Upper lobe of left lung (tissue), 4 donors: ENCODE measurements at regions not wholly inside any gene's neighbourhood (a gene's known extent, or its start where the extent isn't known, plus 50 kb on each side); places are given as distances from the start of the nearest gene placed in this dataset.

Source experiments
- EP300 ChIP-seq, 4 donors: sonication (generic); formaldehyde crosslinking; IDR thresholded peaks; one replicate each; pipeline ENCODE4 v1.5.1; 2017; ENCODE audit warnings: antibody characterized with exemption in 4 of 4, control low read depth in 2 of 4
- POLR2A ChIP-seq, 4 donors: fragments of 450-650 bp; IDR thresholded peaks; one replicate each; pipeline ENCODE4 v1.5.1; 2016 to 2017; ENCODE audit warnings: antibody characterized with exemption in 4 of 4, mild to moderate bottlenecking in 2 of 4
- TF ChIP-seq, protein P1 (sequence below), 6 experiments: fragments of 450-650 bp in 4 of 6; fragments of 200-600 bp in 2 of 6; sonication (generic) in 2 of 6; IDR thresholded peaks; one replicate each; pipeline ENCODE4 v1.5.1; 2016 to 2019; ENCODE audit warnings: antibody characterized with exemption in 6 of 6

DNA sequence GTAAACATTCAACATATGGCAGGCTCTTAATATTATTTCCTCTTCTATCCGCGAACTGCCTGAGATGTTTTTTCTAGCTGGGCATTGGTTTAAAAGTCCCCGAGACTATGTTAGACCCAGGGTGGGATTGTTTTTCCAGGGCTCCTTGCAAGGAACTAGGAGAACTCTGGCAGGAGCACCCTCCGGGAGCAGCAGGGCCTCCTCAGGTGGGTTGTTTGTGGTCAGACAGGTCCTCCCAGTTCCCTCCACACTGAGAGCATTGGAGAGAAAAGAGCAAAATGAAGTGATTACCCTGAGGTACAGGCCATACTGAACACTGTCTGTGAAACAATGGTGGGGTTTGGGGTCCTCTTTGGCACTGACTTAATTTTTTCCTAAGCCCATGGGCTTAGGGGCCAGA is 115.9 kb upstream of the LGALSL start:
- TF ChIP-seq, protein P1, sequence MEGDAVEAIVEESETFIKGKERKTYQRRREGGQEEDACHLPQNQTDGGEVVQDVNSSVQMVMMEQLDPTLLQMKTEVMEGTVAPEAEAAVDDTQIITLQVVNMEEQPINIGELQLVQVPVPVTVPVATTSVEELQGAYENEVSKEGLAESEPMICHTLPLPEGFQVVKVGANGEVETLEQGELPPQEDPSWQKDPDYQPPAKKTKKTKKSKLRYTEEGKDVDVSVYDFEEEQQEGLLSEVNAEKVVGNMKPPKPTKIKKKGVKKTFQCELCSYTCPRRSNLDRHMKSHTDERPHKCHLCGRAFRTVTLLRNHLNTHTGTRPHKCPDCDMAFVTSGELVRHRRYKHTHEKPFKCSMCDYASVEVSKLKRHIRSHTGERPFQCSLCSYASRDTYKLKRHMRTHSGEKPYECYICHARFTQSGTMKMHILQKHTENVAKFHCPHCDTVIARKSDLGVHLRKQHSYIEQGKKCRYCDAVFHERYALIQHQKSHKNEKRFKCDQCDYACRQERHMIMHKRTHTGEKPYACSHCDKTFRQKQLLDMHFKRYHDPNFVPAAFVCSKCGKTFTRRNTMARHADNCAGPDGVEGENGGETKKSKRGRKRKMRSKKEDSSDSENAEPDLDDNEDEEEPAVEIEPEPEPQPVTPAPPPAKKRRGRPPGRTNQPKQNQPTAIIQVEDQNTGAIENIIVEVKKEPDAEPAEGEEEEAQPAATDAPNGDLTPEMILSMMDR (IDR thresholded peaks at IDR 0.05), result no peak
- TF ChIP-seq POLR2A (IDR thresholded peaks at IDR 0.05) (no peak), EP300 (IDR thresholded peaks at IDR 0.05) (no peak)
